NCI-H187 treated with DMSO at 0.1 percent for 48 hours (cell line): ENCODE measurements at regions not wholly inside any gene's neighbourhood (a gene's known extent, or its start where the extent isn't known, plus 50 kb on each side); places are given as distances from the start of the nearest gene placed in this dataset.
"Not testable (repeated sequence)": the region's sequence is repeated elsewhere in the genome, so short reads cannot be mapped to it uniquely, and the experiment has no call there.

ENCODE experiments used
- DNase-seq: peaks from one replicate; lab custom pipeline; 2025; lab: John Stamatoyannopoulos, UW

- no peak for DNase-seq
These were observed 127.7 kb downstream of the ALDH8A1 start for GRCh38 chr6:134821928-134822864.

- no peak for DNase-seq
These were observed 128.5 kb downstream of the ALDH8A1 start for GRCh38 chr6:134821397-134821796.

- no peak for DNase-seq
These were observed 129.8 kb downstream of the ALDH8A1 start for GRCh38 chr6:134819863-134820800.

GRCh38 chr6:134819236-134819635, 130.7 kb downstream of the ALDH8A1 start:
- DNase-seq, result no peak

- no peak for DNase-seq
These were observed 132.5 kb downstream of the ALDH8A1 start for GRCh38 chr6:134817448-134817847.

- DNase-seq, result no peak
These were observed 133.1 kb downstream of the ALDH8A1 start for GRCh38 chr6:134816780-134817179.

- DNase-seq, result no peak
These were observed 133.6 kb downstream of the ALDH8A1 start for GRCh38 chr6:134816300-134816699.

- DNase-seq, result no peak
These were observed 135.7 kb downstream of the ALDH8A1 start for GRCh38 chr6:134814076-134814695.

GRCh38 chr6:134813146-134813545, 136.8 kb downstream of the ALDH8A1 start:
- no peak for DNase-seq

- no peak for DNase-seq
These were observed 139.5 kb downstream of the ALDH8A1 start for GRCh38 chr6:134810402-134810801.

GRCh38 chr6:134809130-134809529, 140.8 kb downstream of the ALDH8A1 start:
- DNase-seq, result no peak

GRCh38 chr6:134806180-134806798, 143.6 kb downstream of the ALDH8A1 start:
- DNase-seq, result no peak

GRCh38 chr6:134805168-134805567, 144.7 kb downstream of the ALDH8A1 start:
- DNase-seq, result no peak

- DNase-seq, result not testable (repeated sequence)
These were observed 145.6 kb downstream of the ALDH8A1 start for GRCh38 chr6:134804311-134804710.

- DNase-seq, result no peak
These were observed 147.4 kb downstream of the ALDH8A1 start for GRCh38 chr6:134802426-134803058.

GRCh38 chr6:134797400-134798113, 152.3 kb downstream of the ALDH8A1 start:
- DNase-seq, result no peak

- no peak for DNase-seq
These were observed 154.2 kb downstream of the ALDH8A1 start for GRCh38 chr6:134795691-134796090.

- DNase-seq, result no peak
These were observed 154.9 kb downstream of the ALDH8A1 start for GRCh38 chr6:134795001-134795400.

- not testable (repeated sequence) for DNase-seq
These were observed 158.6 kb downstream of the ALDH8A1 start for GRCh38 chr6:134791243-134791843.

- no peak for DNase-seq
These were observed 162.5 kb downstream of the ALDH8A1 start for GRCh38 chr6:134787261-134787877.
